ENCODE measurements at regions not wholly inside any gene's neighbourhood (a gene's known extent, or its start where the extent isn't known, plus 50 kb on each side); places are given as distances from the start of the nearest gene placed in this dataset.
"Not testable (repeated sequence)": the region's sequence is repeated elsewhere in the genome, so short reads cannot be mapped to it uniquely, and the experiment has no call there.

- TF ChIP-seq CTCF (IDR thresholded peaks at IDR 0.05; ENCODE audit: insufficient read depth, low read depth, low read length), result no peak
- no peak for DNase-seq (ENCODE audit: low read depth)
- H3K4me3 ChIP-seq (ENCODE audit: low read depth, low read length), result no peak overlapping the region
Observed at GRCh38 chr4:100869276-100869675, 351.5 kb upstream of the EMCN start.

- not testable (repeated sequence) for H3K4me3 ChIP-seq (ENCODE audit: low read depth, low read length); DNase-seq (ENCODE audit: low read depth)
Observed at GRCh38 chr4:100868281-100868680, 350.5 kb upstream of the EMCN start.

- DNase-seq (ENCODE audit: low read depth), result no peak
- TF ChIP-seq CTCF (IDR thresholded peaks at IDR 0.05; ENCODE audit: insufficient read depth, low read depth, low read length), result no peak
- no peak overlapping the region for H3K4me3 ChIP-seq (ENCODE audit: low read depth, low read length)
Observed at GRCh38 chr4:100852326-100852725, 334.5 kb upstream of the EMCN start.

- DNase-seq (ENCODE audit: low read depth), result no peak
- no peak overlapping the region for H3K4me3 ChIP-seq (ENCODE audit: low read depth, low read length)
- TF ChIP-seq CTCF (IDR thresholded peaks at IDR 0.05; ENCODE audit: insufficient read depth, low read depth, low read length), result no peak
Observed at GRCh38 chr4:100849319-100849718, 331.5 kb upstream of the EMCN start.

GRCh38 chr4:100848841-100849240 lies 331.0 kb upstream of the EMCN start:
- DNase-seq (ENCODE audit: low read depth), result no peak
- H3K4me3 ChIP-seq (ENCODE audit: low read depth, low read length), result no peak overlapping the region
- TF ChIP-seq CTCF (IDR thresholded peaks at IDR 0.05; ENCODE audit: insufficient read depth, low read depth, low read length), result no peak

GRCh38 chr4:100843910-100844309 lies 326.1 kb upstream of the EMCN start:
- TF ChIP-seq CTCF (IDR thresholded peaks at IDR 0.05; ENCODE audit: insufficient read depth, low read depth, low read length), result no peak
- no peak for DNase-seq (ENCODE audit: low read depth)
- no peak overlapping the region for H3K4me3 ChIP-seq (ENCODE audit: low read depth, low read length)

- peak; percentile 80 for DNase-seq (ENCODE audit: low read depth)
- no peak overlapping the region for H3K4me3 ChIP-seq (ENCODE audit: low read depth, low read length)
- no peak for TF ChIP-seq CTCF (IDR thresholded peaks at IDR 0.05; ENCODE audit: insufficient read depth, low read depth, low read length)
Observed at GRCh38 chr4:100842856-100843255, 325.0 kb upstream of the EMCN start.

Measured in fibroblast of villous mesenchyme (primary cell).